ENCODE measurements at regions not wholly inside any gene's neighbourhood (a gene's known extent, or its start where the extent isn't known, plus 50 kb on each side); places are given as distances from the start of the nearest gene placed in this dataset.

GRCh38 chr6:88296694-88297093 lies 130.5 kb upstream of the CNR1 start:
- TF ChIP-seq CTCF (conservative IDR thresholded peaks at IDR 0.05; ENCODE audit: low read depth in 2 of 2) (no peak), EZH2phosphoT487 (IDR thresholded peaks at IDR 0.05; ENCODE audit: unreplicated experiment) (no peak), NANOG (IDR thresholded peaks at IDR 0.05; ENCODE audit: borderline replicate concordance) (no peak), POLR2AphosphoS5 (IDR thresholded peaks at IDR 0.05; ENCODE audit: low read depth) (no peak), ZNF331 (CRISPR knock-in tag; IDR thresholded peaks at IDR 0.05; ENCODE audit: low read depth) (no peak), ETS1 (IDR thresholded peaks at IDR 0.05) (no peak), JUNB (IDR thresholded peaks at IDR 0.05; ENCODE audit: unreplicated experiment) (no peak), REST (IDR thresholded peaks at IDR 0.05; ENCODE audit: unreplicated experiment) (no peak)
